Astrocyte (in vitro differentiated cells and primary cell): ENCODE measurements at regions not wholly inside any gene's neighbourhood (a gene's known extent, or its start where the extent isn't known, plus 50 kb on each side); places are given as distances from the start of the nearest gene placed in this dataset.
A peak's percentile ranks its signal among the peaks of the same experiment; 100 is the strongest.

Experiments used
- DNase-seq: peaks from one replicate; pipeline ENCODE4 v3.0.0-alpha.2; 2010; ENCODE audit warnings: low read depth
- FAIRE-seq: peaks from 2 replicates; lab custom pipeline; 2011; peaks lifted over from hg19 to GRCh38; lab: Jason Lieb, UNC
- H2AFZ ChIP-seq: 2 replicates; pipeline ENCODE4 v1.6.0; 2012; ENCODE audit warnings: low read depth, low read length, inconsistent platforms
- H3K27ac ChIP-seq: 2 replicates; pipeline ENCODE4 v1.5.1; 2011; ENCODE audit warnings: low read depth, low read length, inconsistent platforms
- H3K27me3 ChIP-seq: 2 replicates; pipeline ENCODE4 v1.6.0; 2011; ENCODE audit warnings: low read length, inconsistent platforms; ENCODE audit not compliant: insufficient read depth
- H3K36me3 ChIP-seq: 2 replicates; pipeline ENCODE4 v1.5.1; 2011; ENCODE audit warnings: low read length, inconsistent platforms; ENCODE audit not compliant: insufficient read depth
- H3K4me1 ChIP-seq: 2 replicates; pipeline ENCODE4 v1.5.1; 2011; ENCODE audit warnings: low read length, inconsistent platforms; ENCODE audit not compliant: insufficient read depth
- H3K4me2 ChIP-seq: 2 replicates; pipeline ENCODE4 v1.6.0; 2012; ENCODE audit warnings: low read length, inconsistent platforms
- H3K4me3 ChIP-seq: 2 replicates; pipeline ENCODE4 v1.5.1; 2011; ENCODE audit warnings: low read depth, mild to moderate bottlenecking, low read length, inconsistent platforms; ENCODE audit not compliant: insufficient read depth
- H3K79me2 ChIP-seq: 2 replicates; pipeline ENCODE4 v1.6.0; 2012; ENCODE audit warnings: mild to moderate bottlenecking, low read length, inconsistent platforms; ENCODE audit not compliant: insufficient read depth
- H3K9ac ChIP-seq: 2 replicates; pipeline ENCODE4 v1.6.0; 2012; ENCODE audit warnings: mild to moderate bottlenecking, low read length, inconsistent platforms
- H3K9me3 ChIP-seq: 2 replicates; pipeline ENCODE4 v1.5.1; 2012; ENCODE audit warnings: low read depth, mild to moderate bottlenecking, low read length, inconsistent platforms; ENCODE audit not compliant: insufficient read depth
- H4K20me1 ChIP-seq: 2 replicates; pipeline ENCODE4 v1.6.0; 2012; ENCODE audit warnings: low read length, inconsistent platforms; ENCODE audit not compliant: insufficient read depth
- H3K27ac Mint-ChIP-seq: one replicate; pipeline ENCODE4 v1.8.0; 2021; ENCODE audit warnings: mild to moderate bottlenecking, mixed read lengths; ENCODE audit not compliant: unreplicated experiment
- H3K27me3 Mint-ChIP-seq: one replicate; pipeline ENCODE4 v1.8.0; 2021; ENCODE audit warnings: low read depth, mixed read lengths; ENCODE audit not compliant: unreplicated experiment
- H3K36me3 Mint-ChIP-seq: one replicate; pipeline ENCODE4 v1.8.0; 2021; ENCODE audit warnings: low read depth, mixed read lengths; ENCODE audit not compliant: unreplicated experiment
- H3K4me1 Mint-ChIP-seq: one replicate; pipeline ENCODE4 v1.8.0; 2021; ENCODE audit warnings: low read depth, mixed read lengths; ENCODE audit not compliant: unreplicated experiment
- H3K4me3 Mint-ChIP-seq: one replicate; pipeline ENCODE4 v1.8.0; 2021; ENCODE audit warnings: mild to moderate bottlenecking, moderate library complexity, mixed read lengths; ENCODE audit not compliant: unreplicated experiment
- H3K9me3 Mint-ChIP-seq: one replicate; pipeline ENCODE4 v1.8.0; 2021; ENCODE audit warnings: mild to moderate bottlenecking, mixed read lengths; ENCODE audit not compliant: unreplicated experiment
- EZH2 ChIP-seq: IDR thresholded peaks from 2 replicates; pipeline ENCODE4 v1.6.1; 2012; ENCODE audit warnings: mild to moderate bottlenecking, low read length, inconsistent platforms; ENCODE audit not compliant: insufficient read depth
- TF ChIP-seq, protein P1 (sequence below): IDR thresholded peaks from 2 replicates; pipeline ENCODE4 v1.5.1; 2011; ENCODE audit warnings: low read depth, mild to moderate bottlenecking, inconsistent platforms, low read length, moderate library complexity; ENCODE audit not compliant: insufficient read depth

DNA sequence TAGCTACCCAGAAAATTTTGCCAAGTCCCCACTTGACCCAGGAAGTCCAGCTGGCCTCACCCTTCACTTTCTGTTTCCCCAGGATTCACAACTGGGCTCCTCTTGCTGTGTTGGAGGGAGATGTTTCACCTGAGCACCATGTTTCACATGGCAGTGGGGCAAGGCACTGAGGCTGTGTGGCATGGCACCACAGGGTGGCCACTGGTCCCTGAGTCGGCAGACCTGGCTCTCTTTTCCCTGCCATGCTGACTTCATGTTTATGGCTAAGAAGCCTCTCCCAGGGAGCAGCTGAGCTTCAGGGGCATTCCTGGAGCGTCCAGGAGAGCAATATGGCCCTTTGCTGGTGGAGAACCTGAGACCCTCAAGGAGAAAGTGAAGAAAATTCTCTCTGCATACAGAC lies 266.9 kb downstream of the RPS24 start:
- Histone ChIP-seq H3K79me2 (no peaks in the 10 kb centered on the region), H3K4me3 (no peak overlapping the region), H3K4me2 (no peak overlapping the region), H3K27me3 (peaks cover 5% of the 10 kb centered on the region), H3K27ac (no peak overlapping the region), H4K20me1 (no peaks in the 10 kb centered on the region), H3K36me3 (no peaks in the 10 kb centered on the region), H3K4me1 (peaks cover 10% of the 10 kb centered on the region), H3K9ac (no peak overlapping the region), H2AFZ (no peak overlapping the region), H3K9me3 (no peaks in the 10 kb centered on the region)
- H3K36me3 Mint-ChIP-seq, result peaks cover 5% of the 10 kb centered on the region
- no peak for DNase-seq
- H3K27me3 Mint-ChIP-seq, result peaks cover 14% of the 10 kb centered on the region
- no peak for TF ChIP-seq EZH2
- TF ChIP-seq, protein P1, sequence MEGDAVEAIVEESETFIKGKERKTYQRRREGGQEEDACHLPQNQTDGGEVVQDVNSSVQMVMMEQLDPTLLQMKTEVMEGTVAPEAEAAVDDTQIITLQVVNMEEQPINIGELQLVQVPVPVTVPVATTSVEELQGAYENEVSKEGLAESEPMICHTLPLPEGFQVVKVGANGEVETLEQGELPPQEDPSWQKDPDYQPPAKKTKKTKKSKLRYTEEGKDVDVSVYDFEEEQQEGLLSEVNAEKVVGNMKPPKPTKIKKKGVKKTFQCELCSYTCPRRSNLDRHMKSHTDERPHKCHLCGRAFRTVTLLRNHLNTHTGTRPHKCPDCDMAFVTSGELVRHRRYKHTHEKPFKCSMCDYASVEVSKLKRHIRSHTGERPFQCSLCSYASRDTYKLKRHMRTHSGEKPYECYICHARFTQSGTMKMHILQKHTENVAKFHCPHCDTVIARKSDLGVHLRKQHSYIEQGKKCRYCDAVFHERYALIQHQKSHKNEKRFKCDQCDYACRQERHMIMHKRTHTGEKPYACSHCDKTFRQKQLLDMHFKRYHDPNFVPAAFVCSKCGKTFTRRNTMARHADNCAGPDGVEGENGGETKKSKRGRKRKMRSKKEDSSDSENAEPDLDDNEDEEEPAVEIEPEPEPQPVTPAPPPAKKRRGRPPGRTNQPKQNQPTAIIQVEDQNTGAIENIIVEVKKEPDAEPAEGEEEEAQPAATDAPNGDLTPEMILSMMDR, result no peak
- no peak overlapping the region for H3K27ac Mint-ChIP-seq
- no peak for FAIRE-seq
- H3K9me3 Mint-ChIP-seq, result peaks cover 1% of the 10 kb centered on the region
- peaks cover 10% of the 10 kb centered on the region for H3K4me1 Mint-ChIP-seq
- no peak overlapping the region for H3K4me3 Mint-ChIP-seq

DNA sequence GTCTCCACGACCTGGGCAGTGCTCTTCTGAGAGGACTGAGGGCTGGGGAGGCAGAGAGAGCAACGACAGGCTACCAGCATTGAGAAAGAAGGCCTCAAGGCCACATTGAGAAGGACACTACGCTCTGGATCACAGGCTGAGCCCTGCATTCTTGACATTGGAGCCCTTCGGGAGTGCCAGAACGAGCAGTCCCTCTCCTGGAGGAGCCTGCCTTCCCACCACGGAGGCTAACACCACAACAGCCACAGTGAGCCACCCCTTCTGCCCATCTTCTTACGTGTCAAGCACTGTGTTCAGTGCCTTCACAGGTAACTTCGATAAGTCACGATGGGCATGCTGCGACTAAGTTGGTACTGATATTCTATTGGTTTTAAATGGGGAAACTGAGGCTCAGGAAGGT lies 267.8 kb downstream of the RPS24 start:
- TF ChIP-seq EZH2, result no peak
- H3K9ac ChIP-seq, result no peak overlapping the region
- H3K4me2 ChIP-seq, result no peak overlapping the region
- H3K27me3 ChIP-seq, result peaks cover 10% of the 10 kb centered on the region
- H2AFZ ChIP-seq, result no peak overlapping the region
- Mint-ChIP-seq H3K36me3 (peaks cover 5% of the 10 kb centered on the region), H3K4me3 (no peak overlapping the region), H3K27ac (no peak overlapping the region), H3K9me3 (peaks cover 1% of the 10 kb centered on the region), H3K27me3 (peaks cover 23% of the 10 kb centered on the region), H3K4me1 (peaks cover 10% of the 10 kb centered on the region)
- DNase-seq, result no peak
- H3K4me3 ChIP-seq, result no peak overlapping the region
- peaks cover 10% of the 10 kb centered on the region for H3K4me1 ChIP-seq
- H3K9me3 ChIP-seq, result no peaks in the 10 kb centered on the region
- H3K36me3 ChIP-seq, result no peaks in the 10 kb centered on the region
- no peak overlapping the region for H3K27ac ChIP-seq
- H3K79me2 ChIP-seq, result no peaks in the 10 kb centered on the region
- no peak for FAIRE-seq
- no peaks in the 10 kb centered on the region for H4K20me1 ChIP-seq

DNA sequence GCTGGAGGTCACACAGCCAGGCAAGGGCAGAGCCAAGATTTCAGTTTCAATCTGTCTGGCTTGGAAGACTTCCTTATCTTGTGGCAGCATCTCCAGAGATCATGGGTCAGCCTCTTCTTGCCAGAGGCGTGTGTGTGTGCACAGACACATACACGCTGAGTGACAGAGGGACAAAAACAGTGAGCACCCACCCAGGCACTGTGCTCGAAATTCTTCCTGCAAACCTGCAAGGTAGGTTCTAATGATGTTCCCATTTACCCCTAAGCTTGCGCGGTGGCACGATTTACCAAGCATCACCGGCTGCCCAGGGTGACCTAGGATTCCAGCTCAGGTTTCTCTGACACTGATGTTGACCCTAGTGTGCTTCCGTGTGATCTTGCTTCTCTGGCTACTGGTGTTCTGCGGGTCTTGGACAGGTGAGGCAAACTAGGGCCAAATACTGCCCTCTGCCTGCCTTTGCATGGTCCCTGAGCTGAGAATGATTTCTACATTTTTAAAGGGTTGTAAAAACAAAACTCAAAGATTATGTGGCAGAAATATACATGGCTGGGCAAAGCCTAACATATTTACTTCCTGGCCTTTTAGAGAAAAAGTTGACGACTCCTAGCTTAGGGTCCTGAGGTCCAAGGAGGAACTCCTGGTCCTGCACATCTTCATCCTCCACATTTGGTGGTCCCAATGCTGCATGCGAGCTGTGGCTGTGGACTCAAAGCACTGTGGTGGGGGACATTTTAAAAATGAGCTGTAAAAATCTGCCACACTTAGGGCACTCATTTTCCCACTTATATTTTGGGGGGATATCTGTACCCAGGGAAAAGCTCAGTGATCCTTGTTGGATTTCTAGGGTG lies 268.5 kb downstream of the RPS24 start:
- Mint-ChIP-seq H3K4me1 (peaks cover 10% of the 10 kb centered on the region), H3K27ac (no peak overlapping the region), H3K36me3 (peaks cover 5% of the 10 kb centered on the region), H3K4me3 (peak overlapping the region; percentile 84), H3K27me3 (peaks cover 28% of the 10 kb centered on the region), H3K9me3 (peaks cover 1% of the 10 kb centered on the region)
- Histone ChIP-seq H3K27ac (no peak overlapping the region), H3K9ac (peak overlapping the region; percentile 80), H3K36me3 (no peaks in the 10 kb centered on the region), H3K9me3 (no peaks in the 10 kb centered on the region), H2AFZ (no peak overlapping the region), H3K4me2 (peak overlapping the region; percentile 98), H3K4me1 (peaks cover 10% of the 10 kb centered on the region), H3K27me3 (peaks cover 12% of the 10 kb centered on the region), H3K79me2 (no peaks in the 10 kb centered on the region), H3K4me3 (peak overlapping the region; percentile 68), H4K20me1 (no peaks in the 10 kb centered on the region)
- FAIRE-seq, result no peak
- no peak for DNase-seq
- no peak for TF ChIP-seq EZH2
- TF ChIP-seq, protein P1, result no peak
